ENCODE measurements at regions not wholly inside any gene's neighbourhood (a gene's known extent, or its start where the extent isn't known, plus 50 kb on each side); places are given as distances from the start of the nearest gene placed in this dataset.

GRCh38 chrX:4091046-4091760 lies 377.8 kb upstream of the PRKX start:
- no peak for TF ChIP-seq EZH2phosphoT487 (IDR thresholded peaks at IDR 0.05; ENCODE audit: borderline replicate concordance, low read length)
- TF ChIP-seq, protein P1, sequence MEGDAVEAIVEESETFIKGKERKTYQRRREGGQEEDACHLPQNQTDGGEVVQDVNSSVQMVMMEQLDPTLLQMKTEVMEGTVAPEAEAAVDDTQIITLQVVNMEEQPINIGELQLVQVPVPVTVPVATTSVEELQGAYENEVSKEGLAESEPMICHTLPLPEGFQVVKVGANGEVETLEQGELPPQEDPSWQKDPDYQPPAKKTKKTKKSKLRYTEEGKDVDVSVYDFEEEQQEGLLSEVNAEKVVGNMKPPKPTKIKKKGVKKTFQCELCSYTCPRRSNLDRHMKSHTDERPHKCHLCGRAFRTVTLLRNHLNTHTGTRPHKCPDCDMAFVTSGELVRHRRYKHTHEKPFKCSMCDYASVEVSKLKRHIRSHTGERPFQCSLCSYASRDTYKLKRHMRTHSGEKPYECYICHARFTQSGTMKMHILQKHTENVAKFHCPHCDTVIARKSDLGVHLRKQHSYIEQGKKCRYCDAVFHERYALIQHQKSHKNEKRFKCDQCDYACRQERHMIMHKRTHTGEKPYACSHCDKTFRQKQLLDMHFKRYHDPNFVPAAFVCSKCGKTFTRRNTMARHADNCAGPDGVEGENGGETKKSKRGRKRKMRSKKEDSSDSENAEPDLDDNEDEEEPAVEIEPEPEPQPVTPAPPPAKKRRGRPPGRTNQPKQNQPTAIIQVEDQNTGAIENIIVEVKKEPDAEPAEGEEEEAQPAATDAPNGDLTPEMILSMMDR (IDR thresholded peaks at IDR 0.05; ENCODE audit: low read depth, low read length, poor library complexity, severe bottlenecking): no peak
- Histone ChIP-seq H4K20me1 (ENCODE audit: control insufficient read depth, insufficient read depth, low read depth, low read length) (no peaks in the 10 kb centered on the region), H3K9me2 (replicated peaks; ENCODE audit: control insufficient read depth, low read length) (no peaks in the 10 kb centered on the region), H3K4me2 (ENCODE audit: low read length) (no peak overlapping the region), H3K27ac (ENCODE audit: low read depth, low read length) (no peak overlapping the region), H3K27me3 (ENCODE audit: control insufficient read depth, low read length) (no peaks in the 10 kb centered on the region), H3F3A (ENCODE audit: control insufficient read depth, insufficient read depth) (no peaks in the 10 kb centered on the region), H3K36me3 (ENCODE audit: control insufficient read depth, low read length) (no peaks in the 10 kb centered on the region), H3K4me1 (ENCODE audit: control insufficient read depth, low read length) (no peaks in the 10 kb centered on the region), H3K9me3 (ENCODE audit: control insufficient read depth, insufficient read depth, low read length) (no peaks in the 10 kb centered on the region), H3K4me3 (ENCODE audit: low read length) (no peak overlapping the region), H3K79me2 (ENCODE audit: control insufficient read depth, low read length) (no peaks in the 10 kb centered on the region)

DNA sequence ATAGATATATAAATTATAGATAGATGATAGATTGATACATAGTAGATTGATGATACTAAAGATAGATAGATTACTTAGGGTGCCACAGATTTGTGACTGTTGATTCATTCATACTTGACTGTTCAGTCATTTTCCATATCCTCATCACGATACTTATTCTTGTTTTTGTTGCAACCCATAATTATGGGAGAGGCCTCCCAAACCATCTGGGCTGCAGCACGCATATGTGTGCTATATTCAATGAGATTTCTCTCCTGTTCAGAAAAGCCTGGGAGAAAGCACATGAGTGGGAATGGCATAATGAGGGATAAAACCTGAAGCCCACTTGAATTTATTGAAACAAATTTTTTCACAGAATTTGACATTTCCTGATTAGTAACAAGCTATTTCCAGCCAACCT lies 346.4 kb upstream of the PRKX start:
- Histone ChIP-seq H3K4me1 (ENCODE audit: control insufficient read depth, low read length) (no peaks in the 10 kb centered on the region), H3K4me2 (ENCODE audit: low read length) (no peak overlapping the region), H3K27me3 (ENCODE audit: control insufficient read depth, low read length) (no peaks in the 10 kb centered on the region), H3K27ac (ENCODE audit: low read depth, low read length) (no peak overlapping the region), H3K4me3 (ENCODE audit: low read length) (no peak overlapping the region), H3K79me2 (ENCODE audit: control insufficient read depth, low read length) (no peaks in the 10 kb centered on the region), H4K20me1 (ENCODE audit: control insufficient read depth, insufficient read depth, low read depth, low read length) (no peaks in the 10 kb centered on the region), H3K36me3 (ENCODE audit: control insufficient read depth, low read length) (no peaks in the 10 kb centered on the region), H3K9me2 (replicated peaks; ENCODE audit: control insufficient read depth, low read length) (no peaks in the 10 kb centered on the region), H3F3A (ENCODE audit: control insufficient read depth, insufficient read depth) (no peaks in the 10 kb centered on the region), H3K9me3 (ENCODE audit: control insufficient read depth, insufficient read depth, low read length) (no peaks in the 10 kb centered on the region)
- TF ChIP-seq, protein P1 (IDR thresholded peaks at IDR 0.05; ENCODE audit: low read depth, low read length, poor library complexity, severe bottlenecking): no peak
- TF ChIP-seq EZH2phosphoT487 (IDR thresholded peaks at IDR 0.05; ENCODE audit: borderline replicate concordance, low read length): no peak

GRCh38 chrX:4043951-4044350 lies 330.5 kb upstream of the PRKX start:
- no peaks in the 10 kb centered on the region for H3K9me2 ChIP-seq (replicated peaks; ENCODE audit: control insufficient read depth, low read length)
- TF ChIP-seq, protein P1 (IDR thresholded peaks at IDR 0.05; ENCODE audit: low read depth, low read length, poor library complexity, severe bottlenecking): no peak
- no peak for TF ChIP-seq EZH2phosphoT487 (IDR thresholded peaks at IDR 0.05; ENCODE audit: borderline replicate concordance, low read length)
- H4K20me1 ChIP-seq (ENCODE audit: control insufficient read depth, insufficient read depth, low read depth, low read length): no peaks in the 10 kb centered on the region
- H3K4me3 ChIP-seq (ENCODE audit: low read length): no peak overlapping the region
- no peaks in the 10 kb centered on the region for H3K9me3 ChIP-seq (ENCODE audit: control insufficient read depth, insufficient read depth, low read length)
- no peaks in the 10 kb centered on the region for H3K36me3 ChIP-seq (ENCODE audit: control insufficient read depth, low read length)
- no peaks in the 10 kb centered on the region for H3K4me1 ChIP-seq (ENCODE audit: control insufficient read depth, low read length)
- no peaks in the 10 kb centered on the region for H3F3A ChIP-seq (ENCODE audit: control insufficient read depth, insufficient read depth)
- H3K27me3 ChIP-seq (ENCODE audit: control insufficient read depth, low read length): no peaks in the 10 kb centered on the region
- no peak overlapping the region for H3K27ac ChIP-seq (ENCODE audit: low read depth, low read length)
- no peak overlapping the region for H3K4me2 ChIP-seq (ENCODE audit: low read length)
- H3K79me2 ChIP-seq (ENCODE audit: control insufficient read depth, low read length): no peaks in the 10 kb centered on the region

Measured in DOHH2 (cell line).